GM18511 (cell line): ENCODE measurements at regions not wholly inside any gene's neighbourhood (a gene's known extent, or its start where the extent isn't known, plus 50 kb on each side); places are given as distances from the start of the nearest gene placed in this dataset.
"Not testable (repeated sequence)": the region's sequence is repeated elsewhere in the genome, so short reads cannot be mapped to it uniquely, and the experiment has no call there.

Source experiments
- ATAC-seq: cut with Tn5 transposase; IDR thresholded peaks from one replicate; pipeline ENCODE4 v1.9.1; 2021; ENCODE audit warnings: mild to moderate bottlenecking, moderate library complexity; ENCODE audit not compliant: unreplicated experiment

DNA sequence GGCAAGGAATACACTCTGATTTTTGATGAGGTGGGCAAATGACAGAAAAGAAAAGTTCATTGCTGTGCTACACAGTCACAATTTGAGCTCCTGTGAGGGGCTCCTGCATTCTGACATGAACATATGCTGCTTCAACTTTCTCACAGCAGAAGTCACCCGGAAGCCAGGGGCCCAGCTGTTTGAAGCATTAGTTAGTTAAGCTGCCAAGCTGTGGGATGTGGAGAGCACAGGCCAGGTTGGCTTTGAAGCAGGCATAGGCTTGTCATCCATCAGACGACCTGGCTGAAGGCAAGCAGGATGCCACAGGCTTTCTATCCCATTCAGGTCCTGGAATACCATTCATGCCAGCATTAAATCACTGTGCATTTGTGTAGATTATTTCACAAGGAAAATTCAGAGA, 63.1 kb downstream of the MTNR1B start:
- ATAC-seq, result no peak

DNA sequence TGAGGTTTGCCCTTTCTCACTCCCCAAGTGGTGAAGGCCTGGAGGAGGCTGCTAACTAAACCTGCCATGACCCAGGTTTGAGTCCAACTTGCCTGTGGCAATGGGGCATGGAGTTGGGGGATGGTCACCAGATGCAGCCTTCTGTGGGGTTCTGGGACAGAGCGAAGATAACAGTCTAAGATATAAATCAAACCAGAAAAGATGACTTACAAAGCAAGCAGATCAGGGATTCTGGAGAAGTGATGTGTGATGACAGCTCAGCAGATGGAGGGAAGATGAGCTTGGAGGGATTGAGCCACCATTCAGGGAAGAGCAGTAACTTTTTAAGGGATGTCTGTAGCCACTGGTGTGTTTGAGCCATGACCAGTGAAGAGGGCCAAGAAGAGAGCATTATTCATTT, 63.6 kb downstream of the MTNR1B start:
- no peak for ATAC-seq

DNA sequence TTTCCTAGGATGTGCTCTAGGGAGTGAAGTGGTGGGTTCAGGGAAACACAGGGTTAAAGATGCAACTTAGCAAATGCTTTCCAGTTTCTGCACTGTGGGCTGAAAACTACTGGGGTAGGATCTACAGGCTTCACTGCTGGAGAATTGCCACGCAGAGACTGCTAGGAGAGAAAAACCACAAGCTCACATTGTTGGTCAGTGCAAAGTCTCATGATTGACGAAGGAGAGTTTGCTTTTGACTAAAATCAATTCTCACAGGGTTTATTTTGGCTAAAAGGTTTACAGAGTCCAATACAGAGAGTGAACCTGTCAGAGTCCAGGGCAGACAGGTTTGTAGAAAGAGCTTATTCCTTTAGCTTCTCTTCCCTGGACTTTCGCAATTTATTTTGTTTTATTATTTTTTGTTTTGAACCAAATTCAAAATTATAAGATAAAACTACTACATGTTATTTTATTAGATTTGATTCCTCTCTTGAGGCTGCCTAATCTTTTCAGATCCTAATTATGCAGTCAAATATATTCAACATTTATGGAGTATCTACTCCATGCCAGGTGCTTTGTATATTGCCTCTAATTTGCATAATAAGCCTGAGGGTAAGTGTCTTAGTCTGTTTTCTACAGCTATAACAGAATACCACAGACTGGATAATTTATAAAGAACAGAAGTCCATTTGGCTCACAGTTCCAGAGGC, 64.7 kb downstream of the MTNR1B start:
- ATAC-seq, result no peak

DNA sequence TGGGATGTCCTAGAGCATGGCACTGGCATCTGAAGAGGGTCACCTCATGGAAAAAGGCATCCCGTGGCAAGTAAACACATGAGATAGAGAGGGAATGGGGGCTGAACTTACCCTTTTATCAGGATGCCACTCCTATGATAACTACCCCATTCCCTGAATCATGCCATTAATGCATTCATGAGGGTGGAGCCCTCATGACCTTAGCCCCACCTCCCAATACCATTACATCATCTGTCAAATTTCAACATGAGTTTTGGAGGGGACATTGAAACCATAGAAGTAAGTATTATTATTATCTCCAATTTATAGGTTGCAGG, 65.2 kb downstream of the MTNR1B start:
- ATAC-seq, result no peak

DNA sequence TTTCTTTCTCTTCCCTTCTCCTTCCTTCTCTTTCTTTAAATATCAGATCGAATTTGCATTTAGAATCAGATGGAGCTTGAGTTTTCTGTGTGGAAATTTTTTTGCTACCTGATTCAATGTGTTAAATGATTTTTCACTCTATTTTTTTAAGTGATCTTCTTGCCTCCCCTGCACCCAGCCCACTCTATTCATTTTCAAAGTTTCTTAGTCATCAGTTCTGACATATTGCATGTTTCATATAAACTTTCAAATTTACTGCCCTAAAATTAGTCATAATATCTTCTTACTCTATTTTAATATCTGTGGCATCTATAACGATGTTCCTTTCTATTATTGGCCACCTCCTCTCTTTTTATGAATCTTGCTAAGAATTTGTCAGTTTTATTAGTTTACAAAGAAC, 69.1 kb downstream of the MTNR1B start:
- ATAC-seq, result no peak

DNA sequence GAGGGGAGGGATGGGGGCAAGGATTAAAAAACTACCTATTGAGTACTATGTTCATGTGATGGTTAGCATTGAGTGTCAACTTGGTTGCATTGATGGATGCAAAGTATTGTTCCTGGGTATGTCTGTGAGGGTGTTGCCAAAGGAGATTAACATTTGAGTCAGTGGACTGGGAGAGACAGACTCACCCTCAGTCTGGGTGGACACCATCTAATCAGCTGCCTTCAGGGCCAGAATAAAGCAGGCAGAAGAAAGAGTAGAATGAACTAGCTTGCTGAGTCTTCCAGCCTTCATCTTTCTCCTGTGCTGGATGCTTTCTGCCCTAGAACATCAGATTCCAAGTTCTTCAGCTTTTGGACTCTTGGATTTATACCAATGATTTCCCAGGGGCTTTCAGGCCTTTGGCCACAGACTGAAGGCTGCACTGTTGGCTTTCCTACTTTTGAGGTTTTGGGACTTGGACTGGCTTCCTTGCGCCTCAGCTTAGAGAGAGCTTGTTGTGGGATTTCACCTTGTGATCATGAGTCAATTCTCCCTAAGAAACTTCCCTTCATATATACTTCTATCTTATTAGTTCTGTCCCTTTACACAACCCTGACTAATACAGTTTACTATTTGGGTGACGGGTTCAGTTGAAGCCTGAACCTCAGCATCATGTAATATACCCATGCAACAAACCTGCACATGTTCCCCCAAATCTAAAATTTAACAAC, 70.2 kb downstream of the MTNR1B start:
- ATAC-seq, result no peak

DNA sequence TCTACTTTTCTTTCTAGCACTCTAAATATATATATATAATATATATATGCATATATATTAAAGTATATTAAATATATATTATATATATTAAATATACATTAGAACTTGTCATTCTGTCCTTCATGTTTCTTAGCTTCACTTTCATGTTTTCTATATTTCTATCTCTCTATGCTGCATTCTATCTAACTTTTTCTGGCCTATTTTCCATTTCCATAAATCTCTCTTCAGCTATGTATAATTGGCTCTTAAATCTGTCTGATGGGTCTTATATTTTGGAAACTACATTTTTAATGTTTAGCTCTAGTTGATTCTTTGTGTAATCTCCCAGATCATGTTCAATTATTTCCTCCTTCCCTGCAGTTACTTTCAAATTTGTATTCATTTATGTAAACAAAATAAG, 72.2 kb downstream of the MTNR1B start:
- ATAC-seq, result no peak

DNA sequence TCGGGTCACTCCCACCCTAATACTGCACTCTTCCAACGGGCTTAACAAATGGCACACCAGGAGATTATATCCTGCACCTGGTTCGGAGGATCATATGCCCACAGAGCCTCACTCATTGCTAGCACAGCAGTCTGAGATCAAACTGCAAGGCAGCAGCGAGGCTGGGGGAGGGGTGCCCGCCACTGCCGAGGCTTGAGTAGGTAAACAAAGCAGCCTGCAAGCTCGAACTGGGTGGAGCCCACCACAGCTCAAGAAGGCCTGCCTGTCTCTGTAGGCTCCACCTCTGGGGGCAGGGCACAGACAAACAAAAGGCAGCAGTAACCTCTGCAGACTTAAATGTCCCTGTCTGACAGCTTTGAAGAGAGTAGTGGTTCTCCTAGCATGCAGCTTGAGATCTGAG, 73.7 kb downstream of the MTNR1B start:
- not testable (repeated sequence) for ATAC-seq

DNA sequence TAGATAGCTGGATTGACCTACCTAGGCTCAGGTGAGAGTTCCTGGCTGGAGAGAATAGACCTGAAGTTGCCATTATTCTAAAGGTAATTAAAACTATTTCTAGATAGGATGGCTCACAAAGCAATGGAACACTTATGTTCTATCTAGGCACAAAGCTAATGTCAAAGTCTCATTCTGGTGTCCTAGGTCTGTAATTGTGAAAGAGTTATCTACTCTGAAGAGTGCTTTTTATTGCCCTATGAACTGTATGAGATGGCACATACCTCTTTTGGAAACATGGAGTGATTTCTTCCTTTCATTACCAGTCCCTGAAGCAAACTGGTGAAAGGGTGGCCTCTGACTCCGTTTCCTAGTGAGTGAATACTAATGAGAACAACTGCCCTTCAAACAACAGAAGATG, 80.3 kb downstream of the MTNR1B start:
- ATAC-seq, result no peak

DNA sequence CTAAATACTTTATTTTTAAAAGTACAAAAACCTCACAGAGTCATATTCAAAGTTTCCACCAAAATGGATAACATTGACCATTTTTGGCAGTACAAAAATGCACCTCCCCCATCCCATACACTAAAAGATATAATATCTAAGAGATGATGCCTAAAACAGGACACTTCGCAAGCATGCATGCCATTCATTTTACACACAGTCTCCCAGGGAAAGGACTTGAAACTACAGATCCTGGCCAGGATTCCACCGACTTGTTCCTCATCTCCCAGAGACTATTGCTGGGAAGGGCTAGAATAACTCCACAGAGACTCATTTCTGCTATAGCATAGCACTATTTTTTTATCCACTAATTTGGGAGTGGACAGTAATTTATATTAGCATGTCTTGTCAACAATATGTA, 81.7 kb downstream of the MTNR1B start:
- ATAC-seq, result no peak

DNA sequence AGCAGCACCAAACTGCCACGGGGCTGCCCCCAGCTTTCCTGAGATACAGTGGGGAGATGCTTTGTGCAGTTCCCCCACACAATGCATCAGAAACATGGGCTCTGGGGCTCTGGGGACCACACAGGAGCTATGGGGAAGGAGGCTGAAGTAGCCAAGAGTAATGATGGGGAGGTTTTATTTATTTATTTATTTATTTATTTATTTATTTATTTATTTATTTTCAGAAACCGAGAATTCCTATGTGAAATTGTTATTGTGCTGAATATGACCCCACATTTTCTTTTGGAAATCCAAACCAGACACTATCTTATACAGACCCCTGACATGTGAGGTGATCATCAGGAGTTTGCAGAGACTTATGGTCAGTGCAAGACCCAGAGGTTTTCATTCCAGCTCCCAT, 84.4 kb downstream of the MTNR1B start:
- no peak for ATAC-seq

DNA sequence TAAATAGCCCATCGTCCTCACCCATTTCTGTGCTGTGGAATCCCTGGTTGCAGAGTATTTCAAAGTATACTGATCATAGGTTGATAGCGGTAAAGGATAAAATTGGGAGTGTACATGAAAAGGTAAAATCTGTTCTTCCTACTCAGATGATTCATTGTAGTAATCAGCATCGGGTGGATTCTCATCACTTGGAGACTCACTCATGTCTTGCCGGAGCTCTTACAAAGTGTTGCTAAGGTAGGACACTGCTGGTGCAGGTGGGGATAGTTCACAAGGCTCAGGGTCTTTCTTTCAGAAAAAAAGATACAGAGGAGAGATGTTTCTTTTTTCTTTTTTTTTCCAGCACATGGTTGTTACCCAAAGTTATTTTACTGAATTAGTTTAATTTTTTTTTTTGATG, 84.8 kb downstream of the MTNR1B start:
- ATAC-seq, result no peak

DNA sequence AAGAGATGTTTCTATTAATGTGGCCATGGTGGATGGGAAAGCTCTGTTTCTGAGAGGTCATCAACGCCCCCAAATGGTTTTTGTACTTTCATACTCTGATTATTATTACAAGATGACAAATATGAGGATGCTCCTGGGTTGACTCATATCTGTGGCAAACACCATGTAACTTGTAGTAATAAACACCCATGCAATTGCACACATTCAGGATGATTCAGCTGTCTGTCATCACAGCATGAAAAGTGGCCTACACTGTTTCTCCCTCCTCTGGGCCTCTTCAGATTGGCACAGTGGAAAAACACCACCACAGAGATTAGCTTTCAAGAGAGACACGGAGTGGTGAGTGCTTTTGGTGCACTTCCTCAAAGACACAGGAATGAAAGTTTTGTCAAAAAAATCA, 85.4 kb downstream of the MTNR1B start:
- ATAC-seq, result peak; percentile 71

DNA sequence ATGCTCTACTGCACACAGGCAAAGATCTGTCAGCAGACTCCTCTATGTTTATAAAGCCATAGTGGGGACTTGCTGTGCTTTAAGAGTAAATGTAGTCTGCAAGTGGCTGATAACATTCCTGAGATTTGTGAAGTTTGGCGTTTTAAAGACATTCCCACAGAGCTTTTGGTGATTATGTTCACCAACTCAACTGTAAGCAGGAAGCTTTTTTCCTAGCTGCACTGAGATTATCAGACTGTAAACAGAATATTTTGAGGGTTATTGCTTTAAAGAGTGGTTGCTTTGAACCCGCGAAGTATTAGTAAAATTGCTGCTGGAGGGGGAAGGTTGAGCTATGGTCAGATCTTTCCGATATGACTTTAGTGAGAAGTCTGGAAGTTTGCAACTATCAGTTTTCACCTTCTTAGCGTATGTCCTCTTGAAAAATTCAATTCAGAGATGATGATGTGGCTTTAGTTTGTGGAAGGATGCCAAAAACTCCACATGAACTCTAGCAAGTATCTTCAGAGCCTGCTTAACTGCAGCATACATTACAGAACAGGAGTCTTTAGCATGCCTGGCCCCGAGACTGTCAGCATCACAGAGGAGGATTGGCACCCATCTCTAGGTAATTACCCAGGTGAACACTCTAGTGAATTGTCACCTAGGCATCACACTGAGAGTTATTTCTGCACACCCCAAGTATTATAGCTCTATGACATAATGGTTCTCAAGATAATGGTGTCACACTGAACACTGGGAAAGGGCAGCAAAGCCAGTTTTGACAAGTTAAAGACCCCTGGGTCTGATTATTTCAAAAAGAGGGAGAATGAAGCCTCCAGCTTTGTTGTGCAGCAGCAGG, 89.9 kb downstream of the MTNR1B start:
- ATAC-seq, result no peak

DNA sequence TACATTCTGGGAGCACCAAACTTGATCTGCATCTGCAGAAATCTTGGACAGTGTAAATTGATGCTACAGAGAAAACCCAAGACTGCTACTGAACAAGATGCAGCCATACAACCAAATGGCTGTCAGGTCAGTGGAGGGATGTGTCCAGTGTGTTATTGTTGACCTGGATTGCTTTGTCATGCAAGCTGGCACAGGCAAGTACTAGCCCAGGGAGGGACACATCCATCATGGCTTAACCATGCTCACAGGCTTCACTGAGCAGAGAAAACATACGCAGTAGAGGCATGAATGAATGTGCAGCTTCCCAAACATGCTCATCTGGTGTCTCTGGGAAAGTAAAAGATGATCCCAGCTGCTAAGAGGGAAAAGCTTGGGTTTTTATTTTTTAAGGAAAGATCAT, 93.6 kb downstream of the MTNR1B start:
- ATAC-seq, result no peak

DNA sequence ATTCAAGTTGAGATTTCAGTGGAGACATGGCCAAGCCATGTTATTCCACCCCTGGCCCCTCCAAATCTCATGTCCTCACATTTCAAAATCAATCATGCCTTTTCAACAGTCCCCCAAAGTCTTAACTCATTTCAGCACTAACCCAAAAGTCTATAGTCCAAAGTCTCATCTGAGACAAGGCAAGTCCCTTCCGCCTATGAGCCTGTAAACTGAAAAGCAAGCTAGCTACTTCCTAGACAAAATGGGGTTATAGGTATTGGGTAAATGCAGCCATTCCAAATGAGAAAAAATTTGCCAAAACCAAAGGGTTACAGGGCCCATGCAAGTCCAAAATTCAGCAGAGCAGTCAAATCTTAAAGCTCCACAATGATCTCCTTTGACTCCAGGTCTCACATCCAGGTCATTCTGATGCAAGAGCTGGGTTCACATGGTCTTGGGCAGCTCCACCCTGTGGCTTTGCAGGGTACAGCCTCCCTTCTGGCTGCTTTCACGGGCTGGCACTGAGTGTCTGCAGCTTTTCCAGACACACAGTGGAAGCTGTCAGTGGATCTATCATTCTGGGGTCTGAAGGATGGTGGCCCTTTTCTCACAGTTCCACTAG, 95.7 kb downstream of the MTNR1B start:
- not testable (repeated sequence) for ATAC-seq

DNA sequence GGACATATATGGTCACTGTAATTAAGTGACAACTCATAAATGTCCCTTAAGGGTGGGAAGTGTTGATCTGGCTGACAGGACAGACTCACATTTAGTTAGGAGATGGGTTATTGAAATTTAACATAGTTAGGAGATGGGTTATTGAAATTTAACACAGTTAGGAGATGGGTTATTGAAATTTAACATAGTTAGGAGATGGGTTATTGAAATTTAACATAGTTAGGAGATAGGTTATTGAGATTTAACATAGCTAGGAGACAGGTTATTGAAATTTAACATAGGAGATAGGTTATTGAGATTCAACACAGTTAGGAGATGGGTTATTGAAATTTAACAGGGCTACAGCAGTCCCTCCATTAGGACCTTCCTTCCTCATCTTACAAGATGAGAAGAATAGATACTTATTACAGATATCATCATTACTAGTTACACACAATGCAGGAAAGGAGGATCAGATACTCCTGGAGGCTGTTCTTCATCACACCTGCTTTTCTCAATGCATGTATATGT, 98.5 kb downstream of the MTNR1B start:
- ATAC-seq, result no peak

DNA sequence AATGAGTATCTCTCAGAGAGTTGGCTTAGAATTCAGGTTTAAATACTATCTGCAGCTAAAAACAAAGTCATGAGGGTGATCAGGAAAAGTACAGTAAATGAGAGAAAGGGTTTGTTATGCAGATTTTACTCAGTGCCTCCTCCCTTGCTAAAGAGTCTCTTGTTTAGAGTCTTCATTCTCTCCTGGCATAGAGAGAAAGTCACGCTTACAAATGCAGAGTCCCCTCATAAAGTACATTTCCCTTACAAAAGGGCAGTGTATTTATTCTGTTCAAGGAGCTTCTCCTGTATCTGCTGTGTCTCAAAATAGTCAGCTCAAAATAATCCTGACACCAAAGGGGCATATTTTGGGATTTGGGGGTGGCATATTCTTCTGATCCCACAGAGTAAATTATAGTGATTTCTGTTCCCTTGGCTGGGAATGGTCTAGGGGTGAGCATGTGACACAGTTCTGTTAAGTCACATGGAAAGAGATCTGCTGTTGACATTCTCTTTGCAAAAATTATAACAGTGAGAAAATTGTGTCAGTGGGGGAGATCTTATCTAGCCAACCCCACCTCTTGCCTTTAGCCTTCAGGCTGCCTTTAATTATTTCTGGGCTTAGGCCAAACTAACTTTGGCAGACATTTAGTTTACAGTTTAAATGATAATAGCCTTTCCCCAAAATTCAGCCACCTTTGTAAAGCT, 102.9 kb downstream of the MTNR1B start:
- no peak for ATAC-seq

DNA sequence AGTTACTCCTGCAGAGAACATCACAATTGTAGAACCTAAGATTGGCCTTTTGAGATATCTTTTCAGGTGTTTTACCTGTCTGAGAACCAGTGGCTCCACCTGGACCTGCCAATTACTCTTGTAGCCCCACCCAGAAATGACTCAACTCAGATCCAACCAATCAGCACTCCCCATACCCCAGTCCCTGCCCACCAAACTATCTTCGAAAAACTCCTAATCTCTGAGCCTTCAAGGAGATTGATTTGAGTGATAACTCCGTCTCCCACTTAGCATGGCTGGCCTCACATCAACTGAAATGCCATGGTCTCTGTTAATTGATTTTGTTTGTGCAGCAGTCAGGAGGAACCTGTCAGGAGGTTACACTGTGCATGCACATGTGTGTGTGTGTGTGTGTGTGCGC, 103.6 kb downstream of the MTNR1B start:
- ATAC-seq, result no peak

DNA sequence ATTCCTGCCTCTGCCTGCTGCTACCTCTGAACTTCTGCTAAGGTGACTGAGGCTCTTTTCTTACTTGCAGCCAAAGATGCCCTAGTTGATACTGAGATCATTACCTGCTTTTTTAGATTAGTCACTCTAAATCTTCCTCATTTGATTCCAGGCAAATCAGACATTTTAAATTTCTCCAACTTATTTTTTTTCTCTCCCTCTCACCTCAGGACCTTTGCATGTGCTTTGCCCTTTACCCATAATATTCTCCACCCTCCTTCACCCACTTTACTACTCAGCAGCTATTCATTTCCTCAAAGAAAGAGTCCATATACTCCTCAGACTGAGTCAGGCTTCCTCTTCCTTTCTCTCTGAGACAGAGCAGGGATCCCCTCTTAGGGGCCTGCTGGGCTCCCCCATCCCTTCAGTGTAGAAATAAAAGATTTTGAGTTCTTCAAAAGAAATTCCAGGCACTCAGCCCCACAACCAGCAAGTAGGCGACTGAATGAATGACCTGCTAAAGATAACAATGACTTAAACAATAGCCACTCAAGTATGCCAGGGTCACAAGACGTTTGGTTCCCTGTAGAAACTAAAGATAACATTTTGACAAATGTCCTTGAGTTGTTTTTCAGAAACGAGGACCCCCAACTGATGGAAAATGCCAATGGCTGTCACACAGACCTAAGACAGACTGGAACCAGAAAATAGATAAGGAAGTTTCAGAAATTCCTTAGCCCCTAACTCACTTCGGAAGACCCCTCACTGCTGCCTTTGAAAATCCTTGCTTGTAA, 104.2 kb downstream of the MTNR1B start:
- ATAC-seq, result no peak
